ENCODE measurements at regions not wholly inside any gene's neighbourhood (a gene's known extent, or its start where the extent isn't known, plus 50 kb on each side); places are given as distances from the start of the nearest gene placed in this dataset.

DNA sequence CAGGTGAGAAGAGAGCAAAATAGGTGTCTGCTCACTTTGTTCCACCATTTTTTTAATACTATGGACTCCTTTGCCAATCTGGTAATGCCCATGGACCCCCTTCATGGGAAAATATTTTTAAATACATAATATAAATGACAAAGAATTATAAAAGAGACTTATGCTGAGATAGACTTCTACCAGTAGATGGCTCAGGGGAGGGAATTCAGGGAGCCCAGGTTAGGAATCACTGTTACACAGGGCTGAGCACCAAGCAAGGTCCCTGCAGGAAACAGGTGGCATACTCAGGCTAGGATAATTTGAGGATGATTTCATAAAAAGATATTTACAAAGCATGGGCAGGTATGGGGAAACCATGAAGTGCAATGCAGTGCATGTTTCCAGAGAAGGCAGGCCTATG lies 525.9 kb downstream of the FGF9 start:
- ChIA-PET POLR2A (ENCODE audit: partially characterized antibody) (no interaction called here), CTCF (ENCODE audit: partially characterized antibody) (no interaction called here)
- no peaks in the 10 kb centered on the region for H3K9me3 ChIP-seq (ENCODE audit: insufficient read depth in 2 of 2, low read depth in 1 of 2, low read length in 1 of 2)
- H4K5ac ChIP-seq (ENCODE audit: insufficient read length, low read depth, low read length): no peak overlapping the region
- H3K4me1 ChIP-seq (replicated peaks in 1 of 4; ENCODE audit: control insufficient read depth in 3 of 4, insufficient read depth in 4 of 4, low read length in 3 of 4): peaks cover 0 to 7% (median 0%) of the 10 kb centered on the region in 4 experiments; a peak in 4 of 7 replicates
- TF ChIP-seq CHD1 (IDR thresholded peaks at IDR 0.05; ENCODE audit: low read depth, low read length) (no peak), GABPA (IDR thresholded peaks at IDR 0.05; ENCODE audit: borderline replicate concordance, insufficient read depth, low read length) (no peak), KDM4A (IDR thresholded peaks at IDR 0.05; ENCODE audit: low read depth, low read length, severe bottlenecking) (no peak), YY1 (IDR thresholded peaks at IDR 0.05; ENCODE audit: low read depth, low read length) (no peak), E2F6 (IDR thresholded peaks at IDR 0.05) (no peak), RXRA (IDR thresholded peaks at IDR 0.05; ENCODE audit: insufficient read depth, low read depth, low read length) (no peak), HDAC6 (IDR thresholded peaks at IDR 0.05; ENCODE audit: low read depth, low read length) (no peak), SP4 (IDR thresholded peaks at IDR 0.05; ENCODE audit: low read length) (no peak), SP1 (IDR thresholded peaks at IDR 0.05; ENCODE audit: low read depth, low read length) (no peak), MAFK (IDR thresholded peaks at IDR 0.05; ENCODE audit: low read depth, low read length) (no peak), ASH2L (IDR thresholded peaks at IDR 0.05; ENCODE audit: low read length) (no peak), RAD21 (IDR thresholded peaks at IDR 0.05 in 1 of 2, conservative IDR thresholded peaks at IDR 0.05 in 1 of 2; ENCODE audit: low read depth in 2 of 2, low read length in 2 of 2) (no peak; a peak in 1 of 4 replicates)
- TF ChIP-seq, protein P1, sequence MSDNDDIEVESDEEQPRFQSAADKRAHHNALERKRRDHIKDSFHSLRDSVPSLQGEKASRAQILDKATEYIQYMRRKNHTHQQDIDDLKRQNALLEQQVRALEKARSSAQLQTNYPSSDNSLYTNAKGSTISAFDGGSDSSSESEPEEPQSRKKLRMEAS (IDR thresholded peaks at IDR 0.05): no peak
- no peak overlapping the region for H2AFZ ChIP-seq (ENCODE audit: low read length)
- no peak overlapping the region for H3K4ac ChIP-seq (replicated peaks; ENCODE audit: insufficient read length, low read depth, low read length)
- H2BK20ac ChIP-seq (ENCODE audit: low read length): no peak overlapping the region
- H3K27ac ChIP-seq (ENCODE audit: low read depth, low read length): no peak overlapping the region
- no peak overlapping the region for H3K56ac ChIP-seq (replicated peaks; ENCODE audit: insufficient read length, low read depth, low read length)
- no peak overlapping the region for H3K23ac ChIP-seq (ENCODE audit: insufficient read length)
- H2BK15ac ChIP-seq (ENCODE audit: low read length): no peak overlapping the region
- H3K4me3 ChIP-seq (ENCODE audit: extremely low read depth in 1 of 4, insufficient read depth in 2 of 4, low read depth in 3 of 4, low read length in 4 of 4): no peak overlapping the region
- H3K36me3 ChIP-seq (ENCODE audit: control insufficient read depth in 2 of 4, insufficient read depth in 4 of 4, low read length in 3 of 4): no peaks in the 10 kb centered on the region
- no peaks in the 10 kb centered on the region for H4K20me1 ChIP-seq (replicated peaks in 1 of 2; ENCODE audit: control insufficient read depth in 1 of 2, insufficient read depth in 2 of 2, low read length in 2 of 2)
- H3K14ac ChIP-seq (ENCODE audit: insufficient read length): no peak overlapping the region
- no peak overlapping the region for H2BK12ac ChIP-seq (ENCODE audit: low read depth, low read length)
- no peaks in the 10 kb centered on the region for H3K23me2 ChIP-seq (ENCODE audit: low read depth, low read length)
- no peaks in the 10 kb centered on the region; a peak in 1 of 7 replicates for H3K27me3 ChIP-seq (replicated peaks in 1 of 4; ENCODE audit: control insufficient read depth in 3 of 4, extremely low read depth in 1 of 4, insufficient read depth in 3 of 4, low read length in 3 of 4)
- DNase-seq (ENCODE audit: low read depth in 1 of 2, low spot score in 2 of 2) (no peak), FAIRE-seq (no peak)
- H2BK120ac ChIP-seq (replicated peaks; ENCODE audit: low read depth, low read length): no peak overlapping the region
- H4K8ac ChIP-seq (ENCODE audit: extremely low read depth, insufficient read depth, low read length): no peak overlapping the region
- no peak overlapping the region for H3K4me2 ChIP-seq (ENCODE audit: insufficient read depth in 1 of 2, low read depth in 2 of 2, low read length in 2 of 2)
- no peak overlapping the region for H3K18ac ChIP-seq (ENCODE audit: extremely low read depth, low read length)
- H2BK5ac ChIP-seq (ENCODE audit: low read depth, low read length): no peak overlapping the region
- H3K79me2 ChIP-seq (ENCODE audit: control insufficient read depth in 1 of 2, insufficient read depth in 2 of 2, low read length in 2 of 2): no peaks in the 10 kb centered on the region
- H3K9ac ChIP-seq (replicated peaks in 1 of 4; ENCODE audit: extremely low read depth in 1 of 4, low read depth in 3 of 4, low read length in 3 of 4): no peak overlapping the region
- H3K79me1 ChIP-seq (ENCODE audit: low read depth, low read length): no peaks in the 10 kb centered on the region
- H4K91ac ChIP-seq (replicated peaks; ENCODE audit: insufficient read length, low read length): no peak overlapping the region
- no peak overlapping the region for H2AK5ac ChIP-seq (ENCODE audit: low read depth, low read length)
